WERI-Rb-1 (cell line): ENCODE measurements at regions not wholly inside any gene's neighbourhood (a gene's known extent, or its start where the extent isn't known, plus 50 kb on each side); places are given as distances from the start of the nearest gene placed in this dataset.

Experiments used
- DNase-seq: peaks from one replicate; pipeline ENCODE4 v3.0.0-alpha.2; 2020
- H3K27ac ChIP-seq: fragments of 250-450 bp; sonication (Bioruptor Pico); 2 replicates; pipeline ENCODE4 v1.5.1; 2020; ENCODE audit warnings: mild to moderate bottlenecking, moderate library complexity
- H3K27me3 ChIP-seq: fragments of 250-450 bp; sonication (Bioruptor Pico); 2 replicates; pipeline ENCODE4 v1.5.1; 2021; ENCODE audit warnings: mild to moderate bottlenecking, low read depth, moderate library complexity; ENCODE audit not compliant: insufficient read depth, severe bottlenecking
- H3K36me3 ChIP-seq: fragments of 250-450 bp; sonication (Bioruptor Pico); 2 replicates; pipeline ENCODE4 v1.5.1; 2020; ENCODE audit warnings: mild to moderate bottlenecking, moderate library complexity
- H3K4me3 ChIP-seq: 2 replicates; pipeline ENCODE4 v1.5.1; 2011; ENCODE audit warnings: low read depth, mild to moderate bottlenecking, control low read depth, low read length
- H3K9me3 ChIP-seq: fragments of 250-450 bp; sonication (Bioruptor Pico); 2 replicates; pipeline ENCODE4 v1.5.1; 2021; ENCODE audit warnings: mild to moderate bottlenecking, moderate library complexity; ENCODE audit not compliant: severe bottlenecking
- CTCF ChIP-seq: IDR thresholded peaks from 2 replicates; pipeline ENCODE4 v1.5.1; 2011; ENCODE audit warnings: low read depth, mild to moderate bottlenecking, control low read depth, inconsistent platforms, low read length

- DNase-seq = no peak
These were observed 290.8 kb upstream of the MC4R start for GRCh38 chr18:60663060-60663989.

GRCh38 chr18:60664736-60665135 is 292.2 kb upstream of the MC4R start:
- no peaks in the 10 kb centered on the region for H3K9me3 ChIP-seq
- H3K27ac ChIP-seq = no peak overlapping the region
- no peaks in the 10 kb centered on the region for H3K36me3 ChIP-seq
- no peak for TF ChIP-seq CTCF
- H3K27me3 ChIP-seq = no peaks in the 10 kb centered on the region
- no peak overlapping the region for H3K4me3 ChIP-seq
- no peak for DNase-seq

More at GRCh38 chr18:60663060-60663989, 290.8 kb upstream of the MC4R start:
- H3K27ac ChIP-seq = no peak overlapping the region
- TF ChIP-seq CTCF = no peak
- H3K36me3 ChIP-seq = no peaks in the 10 kb centered on the region
- H3K27me3 ChIP-seq = no peaks in the 10 kb centered on the region
- no peak overlapping the region for H3K4me3 ChIP-seq
- no peaks in the 10 kb centered on the region for H3K9me3 ChIP-seq

- Histone ChIP-seq H3K36me3 (no peaks in the 10 kb centered on the region), H3K4me3 (no peak overlapping the region), H3K9me3 (no peaks in the 10 kb centered on the region), H3K27me3 (no peaks in the 10 kb centered on the region), H3K27ac (no peak overlapping the region)
- no peak for TF ChIP-seq CTCF
- no peak for DNase-seq
These were observed 294.4 kb upstream of the MC4R start for GRCh38 chr18:60667016-60667415.

- no peaks in the 10 kb centered on the region for H3K9me3 ChIP-seq
- H3K27ac ChIP-seq = no peak overlapping the region
- H3K27me3 ChIP-seq = no peaks in the 10 kb centered on the region
- no peak for DNase-seq
- H3K4me3 ChIP-seq = no peak overlapping the region
- no peaks in the 10 kb centered on the region for H3K36me3 ChIP-seq
- 0 out of 2 replicates have a peak, but pooled peaks have one; percentile 5 for TF ChIP-seq CTCF
These were observed 296.0 kb upstream of the MC4R start for GRCh38 chr18:60668583-60668982.

GRCh38 chr18:60669938-60670337 is 297.4 kb upstream of the MC4R start:
- no peaks in the 10 kb centered on the region for H3K36me3 ChIP-seq
- no peak for TF ChIP-seq CTCF
- no peak overlapping the region for H3K27ac ChIP-seq
- H3K4me3 ChIP-seq = no peak overlapping the region
- no peaks in the 10 kb centered on the region for H3K27me3 ChIP-seq
- no peak for DNase-seq
- no peaks in the 10 kb centered on the region for H3K9me3 ChIP-seq
